Suppressor macrophage treated with lipopolysaccharide for 4 hours (primary cell): ENCODE measurements at regions not wholly inside any gene's neighbourhood (a gene's known extent, or its start where the extent isn't known, plus 50 kb on each side); places are given as distances from the start of the nearest gene placed in this dataset.

ENCODE experiments used
- DNase-seq: peaks from one replicate; pipeline ENCODE4 v3.0.0-alpha.2; 2020

DNA sequence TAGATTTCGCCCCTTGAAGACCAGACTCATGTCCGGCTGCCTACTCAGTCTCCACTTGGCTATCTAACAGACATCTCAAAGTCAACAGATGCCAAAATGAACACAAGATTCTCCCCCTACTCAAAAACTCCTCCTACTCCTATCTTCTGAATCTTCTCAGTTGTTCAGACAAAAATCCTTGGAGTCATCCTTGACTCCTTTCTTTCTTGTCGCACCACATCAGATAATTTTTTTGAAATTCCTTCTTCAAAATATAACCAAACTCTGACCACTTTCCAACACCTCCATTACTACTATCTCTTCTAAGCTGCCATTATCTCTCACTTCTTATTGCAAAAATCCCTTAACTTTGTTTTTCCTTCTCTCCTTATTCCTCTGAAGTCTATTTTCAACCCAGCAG lies 141.9 kb upstream of the SLC7A14 start:
- DNase-seq = no peak

- DNase-seq = no peak
Observed at GRCh38 chr3:170726976-170727661, 141.2 kb upstream of the SLC7A14 start.

- DNase-seq = no peak
Observed at GRCh38 chr3:170725285-170725731, 139.4 kb upstream of the SLC7A14 start.

GRCh38 chr3:170724599-170725280 lies 138.9 kb upstream of the SLC7A14 start:
- DNase-seq = peak; percentile 15

DNA sequence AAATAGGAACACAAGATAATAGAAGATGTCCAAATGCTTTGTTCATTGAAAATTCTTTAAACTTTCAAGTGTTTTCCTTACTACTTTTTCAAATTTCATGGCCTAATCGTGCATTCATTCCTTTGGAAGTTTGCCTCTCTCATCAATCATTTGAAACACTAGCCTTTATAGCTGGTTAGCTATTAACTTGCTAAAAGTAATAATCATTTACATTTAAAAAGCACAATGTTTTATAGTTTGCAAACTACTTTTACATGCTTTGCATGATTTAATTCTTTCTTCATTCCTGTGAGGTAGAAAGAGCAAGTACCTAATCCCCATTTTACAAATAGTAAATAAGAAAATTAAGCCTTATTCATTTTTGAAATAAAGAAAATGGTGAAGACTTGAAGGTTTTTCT lies 137.4 kb upstream of the SLC7A14 start:
- no peak for DNase-seq

- DNase-seq = no peak
Observed at GRCh38 chr3:170721563-170721962, 135.7 kb upstream of the SLC7A14 start.

DNA sequence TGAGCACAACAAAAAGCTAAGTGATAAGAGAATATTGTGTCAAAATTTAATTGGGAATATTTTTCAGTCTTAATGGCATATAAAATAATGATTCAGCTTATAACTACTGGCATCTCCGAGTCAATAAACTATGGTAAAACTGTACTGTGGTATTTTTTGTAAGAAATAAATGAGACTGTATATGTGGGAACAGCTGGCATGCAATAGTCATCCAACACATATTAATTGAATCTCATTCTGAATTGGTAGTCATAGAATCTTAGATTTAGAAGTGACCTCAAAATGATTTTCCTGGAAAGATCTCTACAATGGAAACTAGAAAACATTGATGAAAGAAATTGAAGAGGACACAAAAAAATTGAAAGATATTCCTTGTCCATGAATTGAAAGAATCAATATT lies 133.4 kb upstream of the SLC7A14 start:
- no peak for DNase-seq

DNA sequence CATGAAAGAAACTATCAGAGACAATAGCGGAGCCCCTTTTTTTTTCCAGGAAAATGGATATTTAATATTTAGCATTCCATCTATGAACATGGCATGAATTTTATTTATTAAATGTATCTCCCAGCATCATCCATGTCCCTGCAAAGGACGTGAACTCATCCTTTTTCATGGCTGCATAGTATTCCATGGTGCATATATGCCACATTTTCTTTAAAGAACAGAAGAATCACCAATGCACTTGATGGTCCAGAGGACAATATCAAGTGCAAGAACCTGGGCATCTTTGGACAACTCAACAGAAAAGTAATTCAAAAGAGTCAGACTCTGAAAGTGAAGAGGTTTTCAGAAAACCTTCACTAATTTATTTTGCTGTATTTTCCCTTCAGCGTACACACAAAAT lies 133.0 kb upstream of the SLC7A14 start:
- DNase-seq = no peak

DNA sequence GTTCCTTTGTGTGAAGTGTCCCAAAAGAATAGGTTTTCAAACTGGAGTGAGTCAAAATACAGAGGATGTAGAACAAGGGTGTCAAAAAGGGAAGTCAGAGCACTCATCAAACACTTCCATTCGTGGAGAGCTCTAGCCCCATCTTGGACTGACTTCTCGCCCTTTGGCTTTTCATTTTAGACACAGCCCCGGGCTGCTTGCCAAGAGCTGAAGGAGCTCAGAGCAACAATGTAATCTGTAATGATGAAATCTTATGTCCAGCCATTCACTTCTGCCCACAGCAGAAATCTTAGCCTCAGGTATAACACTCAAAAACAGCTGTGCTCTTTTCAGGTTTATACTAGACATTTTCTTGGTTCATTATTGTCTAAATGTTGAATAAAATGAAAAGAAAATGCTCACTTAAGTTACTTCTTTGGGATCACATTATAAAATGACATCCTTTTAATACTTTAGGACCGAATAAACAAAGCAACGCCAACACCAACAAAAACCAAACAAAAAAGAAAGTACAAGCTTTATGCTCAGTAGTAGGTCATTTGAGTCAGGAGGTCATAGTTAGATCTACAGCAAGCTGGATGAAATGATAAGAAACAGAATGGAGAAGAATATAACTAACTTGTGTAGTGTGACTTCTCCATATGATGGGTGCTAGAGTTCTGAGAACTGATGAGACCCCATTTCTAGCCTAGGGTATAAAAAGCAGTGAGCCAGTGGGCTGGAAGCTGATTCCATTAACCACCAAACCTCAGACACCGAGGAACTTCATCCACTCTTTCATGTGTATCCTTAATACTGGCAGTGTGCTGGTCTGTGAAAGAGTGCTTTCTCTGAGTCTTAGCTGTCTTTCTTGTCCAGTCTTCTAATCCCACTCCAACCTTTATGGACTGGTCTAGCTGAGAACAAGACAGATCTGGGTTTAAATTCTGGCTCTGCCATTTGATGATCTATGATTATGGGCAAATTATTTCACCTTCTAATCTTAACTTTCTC lies 131.8 kb upstream of the SLC7A14 start:
- DNase-seq = no peak

GRCh38 chr3:170716172-170716805 lies 130.4 kb upstream of the SLC7A14 start:
- no peak for DNase-seq

GRCh38 chr3:170714562-170715535 lies 129.0 kb upstream of the SLC7A14 start:
- DNase-seq = no peak

GRCh38 chr3:170714122-170714521 lies 128.2 kb upstream of the SLC7A14 start:
- no peak for DNase-seq

- no peak for DNase-seq
Observed at GRCh38 chr3:170713653-170714052, 127.8 kb upstream of the SLC7A14 start.

GRCh38 chr3:170712798-170713197 lies 126.9 kb upstream of the SLC7A14 start:
- DNase-seq = no peak

DNA sequence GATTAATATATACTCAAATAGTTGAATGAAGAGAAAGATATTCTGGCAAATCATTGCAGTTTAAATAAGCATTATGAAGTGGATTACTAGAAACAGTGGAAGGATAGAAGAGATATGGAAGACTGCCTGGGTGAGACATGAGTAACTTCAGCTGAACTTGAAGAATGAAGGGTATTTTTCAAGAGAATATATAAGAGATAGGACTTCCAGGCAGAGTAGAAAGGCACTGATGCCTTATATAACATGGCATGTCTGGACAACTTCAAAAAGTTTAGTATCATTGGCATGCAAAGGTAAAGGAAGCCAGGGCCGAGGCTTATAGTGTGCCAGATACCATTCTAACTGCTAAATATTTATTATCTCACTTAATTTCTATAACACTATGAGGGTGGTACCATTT lies 126.5 kb upstream of the SLC7A14 start:
- DNase-seq = no peak

- no peak for DNase-seq
Observed at GRCh38 chr3:170711786-170712185, 125.9 kb upstream of the SLC7A14 start.

- DNase-seq = peak; percentile 53
Observed at GRCh38 chr3:170709046-170709445, 123.2 kb upstream of the SLC7A14 start.

GRCh38 chr3:170707899-170708298 lies 122.0 kb upstream of the SLC7A14 start:
- DNase-seq = no peak

DNA sequence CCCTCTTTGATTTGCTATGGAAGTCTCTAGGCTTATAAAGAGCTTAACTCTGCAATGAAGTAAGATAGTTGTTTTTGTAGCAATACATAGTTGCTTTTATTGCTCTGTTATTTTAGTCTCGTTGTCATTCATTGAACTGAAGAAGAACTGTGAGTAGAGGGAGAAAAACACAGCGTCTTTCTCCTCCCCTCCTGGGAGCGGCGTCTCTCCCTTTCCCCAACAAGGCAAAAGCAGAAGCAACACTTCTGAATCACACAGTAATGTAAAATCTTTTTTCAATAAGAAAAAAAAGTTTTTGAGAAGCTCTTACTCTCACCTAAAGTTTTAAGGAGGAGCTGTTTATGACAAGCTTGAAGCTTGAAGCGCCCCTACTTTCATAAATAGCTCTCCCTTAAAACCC lies 119.3 kb upstream of the SLC7A14 start:
- no peak for DNase-seq

GRCh38 chr3:170703121-170703588 lies 117.3 kb upstream of the SLC7A14 start:
- DNase-seq = no peak
